ENCODE measurements at regions not wholly inside any gene's neighbourhood (a gene's known extent, or its start where the extent isn't known, plus 50 kb on each side); places are given as distances from the start of the nearest gene placed in this dataset.

- TF ChIP-seq CTCF (IDR thresholded peaks at IDR 0.05; ENCODE audit: low read depth, low read length, missing input control) (no peak), JUND (IDR thresholded peaks at IDR 0.05) (no peak), RXRA (IDR thresholded peaks at IDR 0.05) (no peak)
These were observed 451.1 kb downstream of the PCNX1 start for GRCh38 chr14:71358209-71358931.
